ENCODE measurements at regions not wholly inside any gene's neighbourhood (a gene's known extent, or its start where the extent isn't known, plus 50 kb on each side); places are given as distances from the start of the nearest gene placed in this dataset.

GRCh38 chr14:89004166-89004565, 179.7 kb downstream of the TTC8 start:
- Histone ChIP-seq H3K4me1 (ENCODE audit: insufficient read depth, low read length, poor library complexity, severe bottlenecking) (no peaks in the 10 kb centered on the region), H3K79me2 (ENCODE audit: insufficient read depth, low read depth, low read length) (no peaks in the 10 kb centered on the region), H3K9me3 (ENCODE audit: low read length) (no peaks in the 10 kb centered on the region), H3K36me3 (ENCODE audit: insufficient read depth, low read length) (no peaks in the 10 kb centered on the region), H3K4me3 (ENCODE audit: low read depth, low read length, poor library complexity, severe bottlenecking) (no peak overlapping the region), H4K20me1 (ENCODE audit: insufficient read depth, low read length) (no peaks in the 10 kb centered on the region), H3K4me2 (ENCODE audit: low read length) (no peak overlapping the region), H3K27ac (ENCODE audit: low read depth, low read length, poor library complexity, severe bottlenecking) (no peak overlapping the region), H3K9me2 (ENCODE audit: insufficient read depth, low read length) (no peaks in the 10 kb centered on the region), H2AFZ (ENCODE audit: low read length) (no peak overlapping the region)
- ChIA-PET CTCF (ENCODE audit: unreplicated experiment) (no interaction called here), POLR2A (no interaction called here)
- TF ChIP-seq EZH2phosphoT487 (IDR thresholded peaks at IDR 0.05; ENCODE audit: borderline replicate concordance, low read depth, low read length) (no peak), CTCF (conservative IDR thresholded peaks at IDR 0.05; ENCODE audit: low read length) (no peak)
- intact Hi-C loops (cut with micrococcal nuclease; ENCODE audit: unreplicated experiment): no loop called here
- DNase-seq (ENCODE audit: low spot score): no peak
- no TSS peak for BruUV-seq (replicated peaks)

- Histone ChIP-seq H3K79me2 (ENCODE audit: insufficient read depth, low read depth, low read length) (no peaks in the 10 kb centered on the region), H3K27ac (ENCODE audit: low read depth, low read length, poor library complexity, severe bottlenecking) (no peak overlapping the region), H3K9me2 (ENCODE audit: insufficient read depth, low read length) (no peaks in the 10 kb centered on the region), H2AFZ (ENCODE audit: low read length) (no peak overlapping the region), H3K9me3 (ENCODE audit: low read length) (no peaks in the 10 kb centered on the region), H3K4me1 (ENCODE audit: insufficient read depth, low read length, poor library complexity, severe bottlenecking) (no peaks in the 10 kb centered on the region), H3K36me3 (ENCODE audit: insufficient read depth, low read length) (no peaks in the 10 kb centered on the region), H3K4me2 (ENCODE audit: low read length) (no peak overlapping the region), H4K20me1 (ENCODE audit: insufficient read depth, low read length) (no peaks in the 10 kb centered on the region), H3K4me3 (ENCODE audit: low read depth, low read length, poor library complexity, severe bottlenecking) (no peak overlapping the region)
- intact Hi-C loops (cut with micrococcal nuclease; ENCODE audit: unreplicated experiment): no loop called here
- no peak for TF ChIP-seq CTCF (conservative IDR thresholded peaks at IDR 0.05; ENCODE audit: low read length)
- TF ChIP-seq EZH2phosphoT487 (IDR thresholded peaks at IDR 0.05; ENCODE audit: borderline replicate concordance, low read depth, low read length): no peak
- ChIA-PET CTCF (ENCODE audit: unreplicated experiment) (no interaction called here), POLR2A (no interaction called here)
- no TSS peak for BruUV-seq (replicated peaks)
- DNase-seq (ENCODE audit: low spot score): no peak
Observed at GRCh38 chr14:89007906-89008305, 183.5 kb downstream of the TTC8 start.

GRCh38 chr14:89011355-89012281, 187.2 kb downstream of the TTC8 start:
- intact Hi-C loops (cut with micrococcal nuclease; ENCODE audit: unreplicated experiment): loop anchor here (5.0 kb wide), 1 partner anchor 344 kb away; no protein-coding TSS in a partner anchor
- Histone ChIP-seq H4K20me1 (ENCODE audit: insufficient read depth, low read length) (no peaks in the 10 kb centered on the region), H3K79me2 (ENCODE audit: insufficient read depth, low read depth, low read length) (no peaks in the 10 kb centered on the region), H3K4me2 (ENCODE audit: low read length) (no peak overlapping the region), H3K9me2 (ENCODE audit: insufficient read depth, low read length) (no peaks in the 10 kb centered on the region), H3K4me1 (ENCODE audit: insufficient read depth, low read length, poor library complexity, severe bottlenecking) (peaks cover 6% of the 10 kb centered on the region), H3K36me3 (ENCODE audit: insufficient read depth, low read length) (no peaks in the 10 kb centered on the region), H3K9me3 (ENCODE audit: low read length) (no peaks in the 10 kb centered on the region), H3K27ac (ENCODE audit: low read depth, low read length, poor library complexity, severe bottlenecking) (no peak overlapping the region), H3K4me3 (ENCODE audit: low read depth, low read length, poor library complexity, severe bottlenecking) (no peak overlapping the region), H2AFZ (ENCODE audit: low read length) (no peak overlapping the region)
- POLR2A ChIA-PET: interaction anchor here (0.6 kb wide), 1 partner anchor 968 kb away, joined by 3 read pairs; no protein-coding TSS in a partner anchor
- no peak for TF ChIP-seq EZH2phosphoT487 (IDR thresholded peaks at IDR 0.05; ENCODE audit: borderline replicate concordance, low read depth, low read length)
- no peak for DNase-seq (ENCODE audit: low spot score)
- BruUV-seq (replicated peaks): no TSS peak
- CTCF ChIA-PET (ENCODE audit: unreplicated experiment): no interaction called here
